IPS DF 4.7 (cell line): ENCODE measurements at regions not wholly inside any gene's neighbourhood (a gene's known extent, or its start where the extent isn't known, plus 50 kb on each side); places are given as distances from the start of the nearest gene placed in this dataset.

Source experiments
- DNase-seq: peaks from one replicate; pipeline ENCODE4 v3.0.0-alpha.2; 2013; ENCODE audit warnings: low spot score; ENCODE audit errors: extremely low read depth

DNA sequence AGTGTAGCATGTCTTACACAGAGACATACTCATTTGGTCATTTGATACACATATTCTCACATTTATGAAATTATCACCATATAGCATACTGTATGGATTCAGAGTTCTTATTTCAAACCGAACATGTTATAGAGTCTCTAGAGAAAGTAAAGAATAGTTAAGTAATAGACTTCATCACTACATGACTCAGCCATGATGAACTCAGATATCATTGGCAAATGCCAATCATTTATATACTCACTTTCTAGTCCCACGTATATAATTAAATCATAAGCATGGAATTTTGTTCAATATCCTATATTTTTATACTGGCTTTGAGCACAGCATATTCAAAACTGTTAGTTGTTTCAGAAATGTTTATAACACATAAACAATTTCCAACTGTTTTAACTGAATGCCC is 749.9 kb downstream of the HACE1 start:
- no peak for DNase-seq

GRCh38 chr6:104108634-104109033 is 751.1 kb downstream of the HACE1 start:
- DNase-seq, result no peak

DNA sequence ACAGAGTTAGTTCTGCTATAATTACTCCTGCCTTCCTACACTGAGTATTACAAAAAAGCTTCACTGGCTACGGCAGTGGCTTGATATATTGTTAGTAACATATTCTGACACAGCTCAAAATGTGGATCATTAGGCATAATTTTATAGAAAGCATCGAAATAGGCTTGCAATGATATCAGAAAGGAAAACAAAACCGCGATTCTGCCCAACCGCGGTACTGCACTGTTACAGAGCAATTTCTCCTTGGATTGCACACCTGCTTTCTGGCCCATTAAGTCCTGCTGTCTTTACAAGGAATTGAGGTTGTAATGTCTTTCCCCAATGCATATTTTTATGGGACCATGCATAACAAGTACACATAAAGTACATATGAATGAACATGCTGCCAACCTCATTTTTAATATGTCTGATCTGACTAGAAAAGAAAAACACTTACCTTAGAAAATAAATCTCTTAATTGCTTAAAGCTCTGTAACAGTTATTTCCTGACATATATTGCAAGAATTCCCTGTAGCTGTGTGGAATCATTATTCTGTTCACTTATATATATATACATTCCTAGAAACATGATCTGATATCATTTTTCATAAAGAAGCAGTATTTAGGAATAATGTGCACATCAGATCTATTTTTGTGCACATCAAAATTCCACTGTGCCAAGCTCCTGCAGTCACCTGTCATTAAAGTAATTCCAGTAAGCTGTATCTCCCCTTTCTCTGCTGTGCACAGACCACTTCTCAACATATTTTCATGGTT is 763.9 kb downstream of the HACE1 start:
- DNase-seq, result no peak

- DNase-seq, result no peak
Measured at GRCh38 chr6:104087765-104088164, 772.0 kb downstream of the HACE1 start.

- DNase-seq, result no peak
Measured at GRCh38 chr6:104068281-104068680, 791.4 kb downstream of the HACE1 start.

DNA sequence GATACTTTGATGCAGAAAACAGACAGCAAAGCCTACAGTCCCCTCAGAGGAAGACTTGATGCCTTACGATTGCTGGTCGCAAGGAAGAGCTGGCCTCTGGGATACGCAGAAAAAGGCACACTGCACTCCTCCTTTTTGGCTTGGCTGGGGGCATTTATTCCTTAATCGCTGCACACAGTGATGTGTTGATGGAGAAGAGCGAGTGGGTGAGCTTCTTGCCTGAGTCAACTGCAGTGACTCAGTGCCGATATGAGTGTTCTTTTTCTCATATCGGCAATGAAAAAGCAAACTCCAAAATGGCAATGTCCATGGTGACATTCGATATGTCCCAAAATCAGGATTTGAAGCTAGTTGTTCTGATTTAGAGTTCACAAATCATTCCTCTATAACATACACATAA is 794.8 kb downstream of the HACE1 start:
- DNase-seq, result no peak

DNA sequence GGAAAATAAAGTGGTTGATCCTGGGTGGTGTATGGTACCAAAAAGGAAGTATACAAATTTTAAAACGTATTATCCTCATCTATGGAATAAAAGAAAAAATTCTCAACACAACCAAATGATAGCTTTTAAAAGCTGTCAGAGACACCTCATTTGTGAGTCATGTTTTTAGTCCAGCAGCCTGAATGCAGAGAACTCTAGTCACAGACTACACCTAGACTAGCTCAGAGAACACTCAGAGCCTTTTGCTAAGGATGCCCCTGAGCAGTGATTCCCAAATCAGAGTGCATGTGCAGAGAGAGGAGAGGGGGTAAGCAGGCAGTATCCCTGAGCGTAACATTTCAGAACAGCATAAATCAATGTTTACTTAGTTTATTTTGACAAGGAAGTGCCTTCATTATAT is 809.3 kb downstream of the HACE1 start:
- DNase-seq, result no peak

DNA sequence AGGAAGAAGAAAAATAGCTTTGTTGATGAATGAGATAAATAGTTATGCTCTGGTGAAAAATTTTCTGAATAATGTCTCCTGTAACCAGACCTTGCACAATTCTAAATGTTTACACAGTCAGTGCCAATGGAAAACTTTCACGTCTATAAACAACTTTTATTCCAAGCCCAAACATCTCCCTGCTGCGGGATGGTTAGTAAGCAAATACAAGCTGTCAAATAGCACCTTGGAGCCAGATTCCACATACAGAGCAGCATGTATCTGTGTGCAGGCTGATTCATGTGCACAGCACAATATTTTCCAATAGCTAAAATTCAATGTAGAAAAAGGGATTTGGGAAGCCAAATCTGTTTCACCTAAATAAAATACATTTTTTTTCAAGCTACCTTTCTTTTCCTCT is 813.3 kb downstream of the HACE1 start:
- DNase-seq, result no peak

GRCh38 chr6:104031346-104031745 is 828.4 kb downstream of the HACE1 start:
- DNase-seq, result no peak

- no peak for DNase-seq
Measured at GRCh38 chr6:104022126-104022525, 837.6 kb downstream of the HACE1 start.

GRCh38 chr6:104019075-104019753 is 840.5 kb downstream of the HACE1 start:
- DNase-seq, result no peak

GRCh38 chr6:104017410-104018381 is 842.0 kb downstream of the HACE1 start:
- DNase-seq, result no peak

DNA sequence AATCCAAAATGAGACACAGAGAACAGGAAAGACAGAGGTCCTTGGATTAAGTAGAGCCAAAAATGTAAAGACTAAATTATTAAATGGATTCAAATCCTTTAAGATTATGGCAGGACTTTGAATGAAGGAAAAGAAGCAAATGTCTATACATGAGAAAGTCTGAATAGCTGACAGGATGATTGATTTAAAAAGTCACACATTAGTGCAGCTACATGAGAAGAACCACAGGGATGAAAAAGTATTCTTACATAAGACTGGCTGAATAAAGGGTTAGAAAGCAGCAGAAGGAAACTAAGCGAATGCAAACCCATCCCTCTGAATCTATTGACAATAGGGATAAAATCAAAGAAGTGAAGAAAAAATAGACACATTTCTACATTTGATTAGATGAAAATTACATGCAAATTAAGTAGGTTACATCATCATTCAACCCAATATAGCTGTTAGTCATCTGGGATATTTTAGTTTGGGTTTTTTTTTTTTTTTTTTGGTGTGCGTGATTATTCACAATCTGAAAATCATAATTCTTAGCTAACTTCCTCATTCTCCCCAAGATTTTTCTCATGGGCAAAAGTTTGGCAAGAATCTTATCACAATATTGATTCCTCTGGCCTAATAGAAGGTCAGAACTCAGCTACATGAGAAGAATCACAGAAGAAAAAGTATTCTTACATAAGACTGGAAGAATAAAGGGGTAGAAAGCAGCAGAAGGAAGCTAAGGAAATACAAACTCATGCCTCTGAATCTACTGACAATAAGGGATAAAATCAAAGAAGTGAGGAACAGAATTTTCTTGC is 845.4 kb downstream of the HACE1 start:
- DNase-seq, result no peak

- no peak for DNase-seq
Measured at GRCh38 chr6:104013312-104013971, 846.3 kb downstream of the HACE1 start.

DNA sequence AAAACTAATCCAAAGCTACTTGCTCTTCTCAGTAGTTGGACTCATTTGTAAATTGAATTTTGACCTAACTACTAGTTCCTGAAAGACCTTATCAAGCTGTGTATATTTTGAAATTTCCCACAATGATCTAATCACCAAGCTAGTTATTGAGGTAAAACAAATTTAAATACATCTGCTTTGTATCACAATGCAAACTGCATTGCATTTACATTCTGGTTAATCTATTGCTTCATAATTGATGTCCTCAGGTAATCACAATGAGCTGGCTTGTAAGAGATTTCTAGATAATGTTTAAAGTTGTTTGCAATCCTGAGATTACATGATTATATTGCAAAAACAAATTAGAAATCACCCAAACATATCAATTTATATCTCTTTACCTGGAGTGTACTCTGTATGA is 848.8 kb downstream of the HACE1 start:
- DNase-seq, result no peak

- DNase-seq, result no peak
Measured at GRCh38 chr6:104003803-104004516, 855.8 kb downstream of the HACE1 start.

- no peak for DNase-seq
Measured at GRCh38 chr6:103995571-103995970, 864.1 kb downstream of the HACE1 start.

DNA sequence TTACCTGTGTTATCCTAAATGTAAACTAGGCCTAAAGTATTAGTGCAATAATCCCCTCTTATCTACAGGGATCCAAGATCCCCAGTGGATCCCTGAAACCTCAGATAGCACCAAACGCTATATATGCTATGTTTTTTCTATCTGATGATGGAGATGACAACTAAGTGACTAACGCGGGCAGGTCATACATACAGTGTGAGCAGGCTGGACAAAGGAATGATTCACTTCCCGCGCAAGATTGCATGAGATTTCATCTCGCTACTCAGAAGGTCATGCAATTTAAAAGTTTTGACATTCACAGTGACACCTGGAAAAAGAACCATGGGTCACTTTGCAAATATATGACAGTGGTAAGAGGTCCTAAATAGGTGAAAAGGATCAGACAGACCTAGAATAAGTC is 875.9 kb downstream of the HACE1 start:
- DNase-seq, result no peak

DNA sequence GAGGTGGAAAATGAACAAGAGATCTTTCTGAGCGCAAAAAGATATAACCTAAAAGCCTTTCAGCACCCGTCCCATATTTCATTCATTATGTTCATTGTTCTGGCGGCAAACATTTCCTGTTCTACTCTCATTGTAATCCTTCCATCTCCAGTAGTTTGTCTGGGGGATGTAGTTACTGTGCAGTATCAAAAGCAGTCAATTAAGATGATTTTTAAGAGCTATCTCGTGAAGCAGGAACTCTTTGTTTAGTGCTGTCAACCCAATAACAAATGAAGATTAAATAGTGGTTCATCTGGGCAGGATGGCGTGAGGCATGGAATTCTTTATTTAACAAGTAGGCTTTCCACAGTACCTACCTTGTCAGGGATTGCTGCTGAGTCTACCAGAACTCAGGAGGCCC is 876.7 kb downstream of the HACE1 start:
- no peak for DNase-seq

DNA sequence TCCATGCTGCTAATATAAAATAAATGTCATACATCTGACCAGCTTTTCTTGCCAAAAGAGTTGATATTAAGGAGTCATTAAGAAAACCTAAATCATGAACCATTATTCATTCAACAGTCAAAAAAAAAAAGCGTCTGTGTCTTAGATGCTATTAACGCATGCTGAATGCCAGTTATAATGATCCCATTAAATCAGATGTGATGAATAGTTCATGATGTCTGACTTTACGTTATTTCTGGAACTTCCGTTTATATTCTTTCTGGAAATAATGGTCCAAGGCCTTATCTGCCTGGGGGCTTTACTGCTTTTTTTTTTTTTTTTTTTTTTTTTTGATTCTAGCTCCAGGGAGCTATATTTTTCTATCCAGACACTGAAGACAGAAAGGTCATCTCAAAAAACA is 877.1 kb downstream of the HACE1 start:
- no peak for DNase-seq
